22Rv1 (cell line): ENCODE measurements at regions not wholly inside any gene's neighbourhood (a gene's known extent, or its start where the extent isn't known, plus 50 kb on each side); places are given as distances from the start of the nearest gene placed in this dataset.
"Not testable (repeated sequence)": the region's sequence is repeated elsewhere in the genome, so short reads cannot be mapped to it uniquely, and the experiment has no call there.

Source experiments
- H3K27ac ChIP-seq: fragments of 450-650 bp; 2 replicates; pipeline ENCODE4 v1.5.1; 2017
- CTCF ChIP-seq: fragments of 450-650 bp; IDR thresholded peaks from 2 replicates; pipeline ENCODE4 v1.5.1; 2017; ENCODE audit warnings: mild to moderate bottlenecking
- ZFX ChIP-seq: fragments of 450-650 bp; IDR thresholded peaks from 2 replicates; pipeline ENCODE4 v1.6.1; 2017; ENCODE audit warnings: antibody characterized with exemption, borderline replicate concordance

GRCh38 chr6:105519954-105520353 is 117.1 kb upstream of the PREP start:
- no peak for TF ChIP-seq ZFX
- TF ChIP-seq CTCF = no peak
- no peak overlapping the region for H3K27ac ChIP-seq

- H3K27ac ChIP-seq = not testable (repeated sequence)
These were observed 116.1 kb upstream of the PREP start for GRCh38 chr6:105518993-105519392.

GRCh38 chr6:105515054-105515453 is 112.2 kb upstream of the PREP start:
- no peak overlapping the region for H3K27ac ChIP-seq
- no peak for TF ChIP-seq CTCF
- no peak for TF ChIP-seq ZFX

GRCh38 chr6:105514306-105514705 is 111.4 kb upstream of the PREP start:
- no peak overlapping the region for H3K27ac ChIP-seq
- TF ChIP-seq CTCF = no peak
- no peak for TF ChIP-seq ZFX

- no peak for TF ChIP-seq ZFX
- no peak for TF ChIP-seq CTCF
- no peak overlapping the region for H3K27ac ChIP-seq
These were observed 108.8 kb upstream of the PREP start for GRCh38 chr6:105511639-105512038.

- H3K27ac ChIP-seq = no peak overlapping the region
- TF ChIP-seq CTCF = no peak
These were observed 107.9 kb upstream of the PREP start for GRCh38 chr6:105510746-105511145.

GRCh38 chr6:105509506-105510331 is 106.8 kb upstream of the PREP start:
- H3K27ac ChIP-seq = no peak overlapping the region
- TF ChIP-seq ZFX (no peak), CTCF (no peak)

- H3K27ac ChIP-seq = no peak overlapping the region
- TF ChIP-seq CTCF (no peak), ZFX (no peak)
These were observed 104.9 kb upstream of the PREP start for GRCh38 chr6:105507811-105508210.
